Activated CD4-positive, alpha-beta T cell treated with anti-CD3 and anti-CD28 coated beads for 4 hours (primary cell): ENCODE measurements at regions not wholly inside any gene's neighbourhood (a gene's known extent, or its start where the extent isn't known, plus 50 kb on each side); places are given as distances from the start of the nearest gene placed in this dataset.
"Not testable (repeated sequence)": the region's sequence is repeated elsewhere in the genome, so short reads cannot be mapped to it uniquely, and the experiment has no call there.

Experiments used
- DNase-seq, 2 donors: peaks; one replicate each; pipeline ENCODE4 v3.0.0-alpha.2; 2020

- DNase-seq: no peak
Observed at GRCh38 chr10:33489501-33490176, 155.2 kb upstream of the NRP1 start.

GRCh38 chr10:33487014-33487776, 152.7 kb upstream of the NRP1 start:
- no peak for DNase-seq

GRCh38 chr10:33485276-33485675, 150.8 kb upstream of the NRP1 start:
- DNase-seq: no peak

GRCh38 chr10:33484787-33485186, 150.3 kb upstream of the NRP1 start:
- DNase-seq: no peak

DNA sequence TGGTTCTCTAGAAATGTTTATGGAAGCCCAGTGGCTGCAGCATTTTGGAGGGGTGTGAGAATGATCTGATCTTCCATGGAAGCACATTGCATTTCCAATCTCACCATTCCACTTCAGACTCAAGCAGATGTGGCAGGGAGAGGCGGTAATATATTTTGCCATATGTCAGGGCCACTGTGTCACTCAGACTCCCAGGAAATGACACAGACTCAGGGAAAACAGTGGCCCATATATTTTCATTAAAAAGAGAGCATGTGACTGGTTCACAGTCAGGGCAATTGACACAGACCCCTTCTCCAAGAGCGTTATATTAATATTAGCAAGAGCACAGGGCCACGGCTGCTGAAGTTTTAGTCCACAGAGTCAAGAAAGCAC, 149.3 kb upstream of the NRP1 start:
- DNase-seq: no peak

GRCh38 chr10:33483124-33483815, 148.8 kb upstream of the NRP1 start:
- no peak for DNase-seq

DNA sequence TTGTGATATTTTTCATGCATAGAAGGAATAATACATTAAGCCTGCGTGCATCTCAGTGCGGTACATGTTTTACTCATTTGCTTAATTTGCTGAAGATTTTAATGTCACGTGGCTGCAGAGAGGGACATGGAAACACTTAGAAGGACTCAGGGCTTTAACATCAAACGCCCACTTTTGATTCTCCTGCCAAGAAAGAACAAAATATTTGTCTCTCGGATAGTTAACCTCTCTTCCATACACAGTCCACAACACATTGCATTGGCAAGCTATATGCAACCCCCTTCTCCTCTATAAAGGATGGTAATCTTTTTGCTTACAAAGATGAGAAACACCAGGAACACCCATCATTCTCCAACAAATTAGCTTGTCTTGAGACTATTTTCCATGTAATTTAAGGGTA, 148.0 kb upstream of the NRP1 start:
- DNase-seq: no peak

GRCh38 chr10:33481184-33481583, 146.7 kb upstream of the NRP1 start:
- DNase-seq: no peak

DNA sequence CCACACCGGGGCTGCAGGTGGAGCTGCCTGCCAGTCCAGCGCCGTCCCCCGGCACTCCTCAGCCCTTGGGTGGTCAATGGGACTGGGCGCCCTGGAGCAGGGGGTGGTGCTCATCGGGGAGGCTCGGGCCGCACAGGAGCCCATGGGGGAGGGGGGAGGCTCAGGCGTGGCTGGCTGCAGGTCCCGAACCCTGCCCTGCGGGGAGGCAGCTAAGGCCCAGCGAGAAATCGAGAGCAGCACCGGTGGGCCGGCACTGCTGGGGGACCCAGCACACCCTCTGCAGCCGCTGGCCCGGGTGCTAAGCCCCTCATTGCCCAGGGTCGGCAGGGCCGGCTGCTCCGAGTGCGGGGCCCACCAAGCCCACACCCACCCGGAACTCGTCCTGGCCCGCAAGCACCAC, 145.9 kb upstream of the NRP1 start:
- not testable (repeated sequence) for DNase-seq

GRCh38 chr10:33478675-33479125, 144.2 kb upstream of the NRP1 start:
- DNase-seq: no peak

DNA sequence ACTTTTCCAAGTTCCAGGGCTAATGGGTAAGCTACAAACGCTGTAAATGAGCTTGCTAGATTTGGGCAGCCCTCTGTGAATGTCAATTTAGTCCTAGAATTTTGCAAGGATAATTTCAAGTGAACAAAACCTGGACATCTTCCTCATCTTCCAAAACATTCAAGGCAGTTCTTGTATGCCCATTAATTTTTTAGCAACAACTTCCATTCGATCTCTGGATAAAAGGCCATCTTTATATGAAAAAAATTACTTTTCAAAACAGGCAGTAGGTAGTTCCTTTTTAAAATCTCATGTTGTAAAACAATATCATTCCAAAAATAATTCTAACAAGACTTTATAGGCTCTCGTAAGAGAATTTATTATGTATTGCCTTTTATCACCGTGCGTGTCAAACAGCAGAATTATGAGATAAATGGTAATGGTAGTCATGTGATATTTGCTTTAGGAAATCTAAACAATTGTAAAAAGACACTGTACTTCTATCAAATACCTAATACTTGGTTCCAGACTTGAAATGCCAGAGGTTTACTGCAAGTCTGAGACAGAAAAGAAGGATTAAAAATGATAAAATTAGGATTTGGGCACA, 143.7 kb upstream of the NRP1 start:
- no peak for DNase-seq

- DNase-seq: no peak
Observed at GRCh38 chr10:33477291-33478088, 143.0 kb upstream of the NRP1 start.

DNA sequence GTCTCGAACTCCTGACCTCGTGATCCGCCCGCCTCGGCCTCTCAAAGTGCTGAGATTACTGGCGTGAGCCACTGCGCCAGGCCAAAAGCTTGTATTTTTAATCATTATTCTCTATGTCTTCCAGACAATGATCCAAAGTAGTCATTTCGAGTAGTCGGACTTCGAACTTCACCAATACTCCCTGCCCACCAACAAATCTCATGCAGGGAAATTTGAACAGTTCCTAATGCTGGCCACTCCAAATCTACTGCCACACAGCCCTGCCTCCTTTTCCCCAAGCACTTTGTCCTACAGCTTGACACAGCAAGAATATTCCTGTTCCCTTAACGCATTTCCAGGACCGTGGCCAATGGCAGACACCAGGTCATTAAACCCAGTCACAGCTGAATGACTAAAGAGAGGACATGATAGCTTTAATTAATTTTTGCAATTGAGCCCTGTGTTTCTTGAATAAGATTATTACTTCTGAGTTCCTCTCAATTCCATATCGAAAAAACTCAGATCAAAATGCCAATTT, 142.3 kb upstream of the NRP1 start:
- no peak for DNase-seq

DNA sequence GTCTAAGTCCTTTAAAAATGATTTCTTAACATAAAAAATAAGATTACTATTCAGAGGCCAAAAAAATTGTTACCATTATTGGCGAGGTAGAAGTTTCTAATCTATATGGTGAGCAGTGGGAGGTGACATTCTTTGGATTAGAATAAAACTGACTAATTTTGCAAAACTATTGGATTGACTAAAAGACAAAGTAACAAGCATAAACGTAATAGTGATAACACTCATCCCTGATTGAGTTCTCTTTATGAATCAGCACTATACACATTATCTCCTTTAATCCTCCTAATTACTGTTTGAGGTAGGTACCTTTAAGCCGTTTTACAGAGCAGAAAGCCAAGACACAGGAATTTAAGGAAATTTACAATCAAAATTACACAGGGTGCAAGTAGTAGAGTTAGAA, 139.2 kb upstream of the NRP1 start:
- DNase-seq: no peak

DNA sequence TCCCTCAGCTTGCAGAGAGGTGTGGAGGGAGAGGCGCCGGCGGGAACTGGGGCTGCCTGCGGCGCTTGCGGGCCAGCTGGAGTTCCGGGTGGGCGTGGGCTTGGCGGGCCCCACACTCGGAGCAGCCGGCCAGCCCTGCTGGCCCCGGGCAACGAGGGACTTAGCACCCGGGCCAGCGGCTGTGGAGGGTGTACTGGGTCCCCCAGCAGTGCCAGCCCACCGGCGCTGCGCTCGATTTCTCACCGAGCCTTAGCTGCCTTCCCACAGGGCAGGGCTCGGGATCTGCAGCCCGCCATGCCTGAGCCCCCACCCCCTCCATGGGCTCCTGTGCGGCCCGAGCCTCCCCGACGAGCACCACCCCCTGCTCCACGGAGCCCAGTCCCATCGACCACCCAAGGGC, 133.5 kb upstream of the NRP1 start:
- DNase-seq: not testable (repeated sequence)

- DNase-seq: no peak
Observed at GRCh38 chr10:33465747-33466146, 131.3 kb upstream of the NRP1 start.

GRCh38 chr10:33463011-33463410, 128.5 kb upstream of the NRP1 start:
- DNase-seq: no peak

DNA sequence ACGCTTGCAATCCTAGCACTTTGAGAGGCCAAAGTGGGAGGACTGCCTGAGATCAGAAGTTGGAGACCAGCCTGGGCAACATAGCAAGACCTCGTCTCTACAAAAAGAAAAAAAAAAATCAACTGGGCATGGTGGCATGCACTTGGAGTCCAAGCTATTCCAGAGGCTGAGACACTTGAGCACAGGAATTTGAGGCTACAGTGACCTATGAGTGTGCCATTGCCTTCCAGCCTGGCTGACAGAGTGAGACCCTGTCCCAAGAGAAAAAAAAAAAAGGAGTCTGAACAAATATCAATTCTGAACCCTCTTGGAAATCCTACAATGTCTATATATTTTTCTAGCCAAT, 126.8 kb upstream of the NRP1 start:
- DNase-seq: no peak

DNA sequence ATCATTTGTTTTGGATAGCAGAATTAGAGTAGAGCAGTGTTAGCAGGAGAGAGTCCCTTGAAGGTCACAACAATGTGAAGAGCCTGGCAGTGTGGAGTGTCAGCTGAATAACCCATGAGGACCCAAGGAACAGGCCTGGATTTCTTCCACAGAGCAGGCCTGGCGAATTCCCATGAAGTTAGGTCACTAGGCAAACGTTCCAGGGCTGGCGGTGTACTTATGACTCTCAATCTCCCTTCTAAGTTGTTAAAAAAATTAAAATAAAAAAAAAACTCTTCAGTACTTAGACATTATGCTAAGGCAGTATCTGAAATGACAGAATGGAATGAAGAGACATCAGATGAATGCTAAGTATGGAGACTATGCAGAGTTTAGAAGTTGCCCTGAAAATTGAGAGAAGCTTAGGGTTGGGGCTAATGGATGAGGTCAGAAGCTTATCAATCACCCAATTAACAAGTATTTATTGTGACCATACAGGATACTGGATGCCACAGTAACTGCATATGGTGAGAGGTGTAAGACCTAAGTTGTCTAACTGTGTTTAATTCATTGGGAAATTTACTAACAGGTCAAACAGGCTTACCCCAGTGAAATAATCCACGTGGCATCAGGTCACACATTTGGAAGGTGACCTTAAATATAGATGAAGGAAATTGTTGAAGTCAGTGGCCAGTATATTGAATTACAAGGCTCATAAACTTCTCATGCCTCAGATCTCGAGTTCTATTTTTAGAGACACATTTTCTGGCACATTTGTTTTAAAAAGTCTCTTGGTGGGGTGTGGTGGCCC, 126.2 kb upstream of the NRP1 start:
- no peak for DNase-seq

- no peak for DNase-seq
Observed at GRCh38 chr10:33459602-33460001, 125.1 kb upstream of the NRP1 start.

GRCh38 chr10:33455029-33455428, 120.6 kb upstream of the NRP1 start:
- DNase-seq: no peak

DNA sequence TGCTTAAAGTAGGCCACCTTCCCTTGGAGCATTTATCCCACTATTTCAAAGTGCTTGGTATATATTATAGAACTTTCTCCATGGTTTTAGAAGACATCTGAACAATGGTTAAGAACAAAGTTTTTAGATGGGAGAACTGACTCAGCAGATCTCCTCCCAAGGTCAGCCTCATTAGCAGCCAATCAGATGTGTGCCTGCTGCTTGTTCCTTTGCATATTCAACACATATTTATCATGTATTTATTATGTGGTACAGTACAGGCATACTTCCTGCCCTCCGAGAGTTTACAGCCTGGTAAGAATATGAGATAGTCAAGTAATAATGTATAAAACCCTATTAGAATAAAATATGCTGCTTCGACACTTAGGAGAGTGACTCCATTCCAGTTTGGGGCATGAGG, 120.1 kb upstream of the NRP1 start:
- DNase-seq: no peak
